Stimulated activated CD4-positive, alpha-beta T cell treated with anti-CD3 and anti-CD28 coated beads, Interleukin-2, amount 100 ng/mL, for 48 hours (primary cell): ENCODE measurements at regions not wholly inside any gene's neighbourhood (a gene's known extent, or its start where the extent isn't known, plus 50 kb on each side); places are given as distances from the start of the nearest gene placed in this dataset.

ENCODE experiments used
- DNase-seq, 2 donors: peaks; one replicate each; pipeline ENCODE4 v3.0.0-alpha.2; 2020

DNA sequence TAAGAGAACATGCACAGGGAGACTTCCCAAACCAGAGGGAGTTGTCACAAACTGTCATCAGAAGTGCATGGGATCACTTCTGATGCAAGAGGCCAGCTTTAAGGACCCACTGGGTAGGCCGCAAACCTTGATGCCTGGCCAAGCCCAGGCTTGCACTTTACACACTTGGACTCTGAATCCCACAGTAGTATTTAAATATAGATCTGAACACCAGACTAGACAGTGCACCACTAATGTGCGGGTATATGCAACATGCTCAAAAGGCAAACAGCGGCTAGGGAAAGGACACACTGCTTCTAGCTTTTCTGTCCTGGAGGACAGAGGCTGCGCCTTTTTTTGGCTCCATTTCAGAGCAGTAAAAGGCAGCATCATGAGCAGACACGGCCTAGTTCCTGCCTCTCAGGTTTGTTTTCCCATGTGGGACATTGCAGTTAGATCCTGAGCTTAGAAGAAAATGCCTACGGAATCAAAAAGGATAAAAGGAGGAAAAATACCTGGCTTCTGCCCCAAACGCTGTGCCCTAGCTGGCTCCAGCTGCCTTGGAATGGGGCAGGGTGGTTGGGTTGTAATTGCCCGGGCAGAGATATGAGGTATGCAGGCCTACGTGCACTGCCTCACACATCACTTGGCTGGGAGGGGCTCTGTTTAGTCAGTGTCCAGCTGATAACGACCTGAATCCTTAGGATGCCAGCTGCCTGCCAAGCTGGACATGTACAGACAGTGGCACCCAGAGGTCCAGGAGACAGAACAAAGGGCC is 84.5 kb upstream of the EGLN3 start:
- no peak for DNase-seq

DNA sequence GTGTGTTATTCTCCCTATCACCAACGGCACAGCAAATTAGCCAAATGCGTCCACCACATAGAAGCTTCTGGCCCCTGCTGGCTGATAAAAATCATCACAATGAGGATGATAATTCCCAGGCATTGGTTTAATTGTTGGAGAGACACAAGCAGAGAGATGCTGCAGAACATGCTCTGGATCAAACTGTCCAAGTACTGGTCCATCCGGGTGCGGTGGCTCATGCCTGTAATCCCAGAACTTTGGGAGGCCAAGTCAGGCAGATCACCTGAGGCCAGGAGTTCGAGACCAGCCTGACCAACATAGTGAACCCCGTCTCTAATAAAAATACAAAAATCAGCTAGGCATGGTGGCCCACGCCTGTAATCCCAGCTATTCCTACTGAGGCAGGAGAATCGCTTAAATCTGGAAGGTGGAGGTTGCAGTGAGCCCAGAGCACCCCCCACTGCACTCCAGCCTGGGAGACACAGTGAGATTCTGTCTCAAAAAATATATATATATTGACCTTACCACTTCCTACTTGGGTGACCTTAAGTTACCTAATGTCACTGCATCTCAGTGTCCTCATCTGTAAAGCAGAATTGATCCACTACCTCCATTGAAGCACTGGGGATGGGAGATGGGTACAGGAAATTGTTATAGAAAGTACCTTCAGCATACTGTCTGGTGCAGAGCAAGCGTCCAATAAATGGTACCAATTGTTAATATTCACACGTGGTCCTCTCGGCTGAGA is 83.7 kb upstream of the EGLN3 start:
- no peak for DNase-seq

DNA sequence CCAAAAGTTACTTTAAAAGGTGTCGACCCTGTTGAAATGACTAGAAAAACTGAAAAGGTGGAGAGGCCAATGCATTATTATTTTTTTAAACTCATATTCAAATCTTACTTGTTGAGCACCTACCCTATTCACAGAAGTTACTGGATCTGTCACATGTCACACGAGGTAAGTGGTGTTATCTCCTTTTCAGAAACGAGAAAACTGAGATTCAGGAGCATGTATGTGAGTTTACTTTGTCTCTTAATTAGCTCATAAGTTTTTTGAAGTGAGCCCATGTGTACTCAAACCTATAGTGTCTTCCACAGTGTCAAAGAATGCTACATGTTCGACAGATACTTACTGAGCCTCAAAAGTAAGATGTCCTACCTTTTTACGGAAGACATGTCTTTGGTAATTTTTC is 81.8 kb upstream of the EGLN3 start:
- DNase-seq: no peak

DNA sequence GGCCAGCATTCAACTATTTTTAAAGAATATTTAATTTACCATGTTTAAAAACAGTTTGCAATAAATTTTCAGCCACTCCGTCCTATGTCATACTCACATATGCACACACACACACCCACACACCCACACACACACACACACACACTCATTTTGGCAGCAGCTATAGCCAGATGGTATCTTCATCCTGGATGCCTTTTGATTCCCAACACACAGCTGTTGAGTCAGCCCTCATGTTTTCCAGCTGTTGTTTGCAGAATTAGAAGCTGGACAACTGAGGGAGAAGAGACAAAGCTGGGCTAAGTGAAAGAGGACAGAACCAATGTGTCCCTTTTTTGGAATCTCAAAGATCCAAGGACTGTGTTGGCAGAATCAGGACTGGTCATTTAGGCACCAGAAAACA is 80.0 kb upstream of the EGLN3 start:
- no peak for DNase-seq

DNA sequence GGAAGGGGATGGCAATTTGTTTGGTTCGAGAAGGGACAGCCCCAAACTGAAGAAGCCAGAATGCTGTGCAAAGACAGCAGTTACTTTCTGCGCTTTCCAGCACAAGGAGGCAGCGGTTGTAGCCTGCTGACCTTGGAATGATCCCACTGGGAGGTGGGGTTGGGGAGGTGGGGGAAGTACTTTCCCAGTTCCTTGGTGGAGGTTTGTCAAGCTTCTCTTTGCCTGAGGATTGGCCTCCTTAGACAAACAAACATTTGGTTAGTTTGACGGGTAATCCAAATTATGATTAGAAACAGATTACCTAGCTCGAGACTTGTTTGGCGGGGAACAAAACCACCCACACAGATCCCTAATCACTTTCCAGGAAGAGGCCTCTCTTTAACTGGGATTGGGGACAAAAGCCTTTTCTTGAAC is 79.1 kb upstream of the EGLN3 start:
- no peak for DNase-seq

DNA sequence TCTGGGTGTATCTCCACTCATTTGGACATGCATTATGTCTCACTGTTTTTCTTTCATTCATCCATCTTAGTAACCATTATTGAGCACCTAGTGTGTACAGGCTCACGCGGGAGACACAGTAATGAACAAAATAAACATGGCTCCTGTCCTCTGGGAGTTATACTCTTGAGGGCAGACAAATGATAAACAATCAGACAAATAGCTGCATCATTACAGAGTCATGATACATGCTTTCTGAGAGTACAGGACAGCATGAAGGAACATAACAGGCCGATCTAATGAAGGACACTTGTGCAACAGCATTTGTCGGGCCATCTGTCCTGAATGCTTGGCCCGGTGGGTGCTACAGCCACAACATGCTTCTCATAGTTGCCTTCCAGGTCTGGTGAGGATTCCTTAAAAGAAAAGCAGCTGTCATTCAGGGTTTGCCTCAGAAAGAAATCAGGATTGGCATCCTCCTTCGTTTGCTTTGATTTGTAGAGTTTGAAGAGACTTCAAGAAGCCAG is 77.2 kb upstream of the EGLN3 start:
- no peak for DNase-seq

DNA sequence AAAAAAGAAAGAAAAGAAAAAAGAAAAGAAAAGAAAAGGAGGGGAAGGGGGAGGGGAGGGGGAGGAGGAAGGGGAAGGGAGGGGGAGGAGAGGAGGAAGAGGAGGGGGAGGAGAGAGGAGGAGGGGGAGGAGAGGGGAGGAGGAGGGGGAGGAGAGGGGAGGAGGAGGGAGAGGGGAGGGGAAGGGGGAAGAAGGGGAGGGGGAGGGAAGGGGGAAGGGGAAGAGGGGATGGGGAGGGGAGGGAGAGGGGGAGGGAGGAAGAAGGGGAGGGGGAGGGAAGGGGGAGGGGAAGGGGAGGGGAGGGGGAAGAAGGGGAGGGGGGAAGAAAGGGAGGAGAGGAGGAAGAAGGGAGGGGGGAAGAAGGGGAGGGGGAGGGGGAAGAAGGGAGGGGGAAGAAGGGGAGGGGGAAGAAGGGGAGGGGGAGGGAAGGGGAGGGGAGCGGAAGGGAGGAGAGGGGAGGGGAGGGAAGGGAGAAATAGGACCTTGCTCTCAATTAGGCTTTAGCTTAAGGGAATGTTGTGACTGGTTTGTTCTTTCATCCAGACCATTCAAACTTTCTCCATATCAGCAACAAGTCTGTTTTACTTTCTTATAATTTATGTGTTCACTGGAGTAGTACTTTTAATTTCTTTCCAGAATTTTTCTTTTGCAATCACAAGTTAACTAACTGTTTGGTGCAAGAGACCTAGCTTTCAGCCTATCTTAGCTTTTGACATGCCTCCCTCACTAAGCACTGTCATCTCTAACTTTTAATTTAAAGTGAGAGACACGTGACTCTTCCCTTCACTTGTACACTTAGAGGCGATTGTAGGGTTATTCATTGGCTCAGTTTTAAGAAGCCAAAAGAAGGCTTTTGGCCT is 76.5 kb upstream of the EGLN3 start:
- DNase-seq: no peak

DNA sequence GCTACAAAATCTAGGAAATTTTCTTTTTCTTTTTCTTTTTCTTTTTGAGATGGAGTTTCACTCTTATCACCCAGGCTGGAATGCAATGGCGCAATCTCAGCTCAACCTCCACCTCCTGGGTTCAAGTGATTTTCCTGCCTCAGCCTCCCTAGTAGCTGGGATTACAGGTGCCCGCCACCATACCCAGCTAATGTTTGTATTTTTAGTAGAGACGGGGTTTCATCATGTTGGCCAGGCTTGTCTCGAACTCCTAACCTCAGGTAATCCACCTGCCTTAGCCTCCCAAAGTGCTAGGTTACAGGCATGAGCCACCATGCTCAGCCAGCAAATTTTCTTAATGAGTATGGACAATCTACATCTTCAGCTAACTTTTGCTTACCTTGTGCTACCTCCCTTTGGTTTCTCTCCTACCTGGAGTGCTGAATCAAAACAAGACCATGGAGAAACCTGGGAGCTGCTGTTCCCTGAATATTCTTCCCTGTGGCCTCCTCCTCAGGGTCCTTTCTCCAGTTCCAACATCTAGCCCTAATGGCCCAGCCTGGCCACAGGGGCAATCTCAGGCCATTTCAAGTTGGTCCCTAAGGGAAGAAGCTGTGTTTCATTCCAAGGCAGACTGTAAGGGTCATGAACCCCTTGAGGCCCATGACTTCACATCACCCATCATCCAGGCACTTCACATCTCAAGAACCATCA is 74.6 kb upstream of the EGLN3 start:
- DNase-seq: no peak

DNA sequence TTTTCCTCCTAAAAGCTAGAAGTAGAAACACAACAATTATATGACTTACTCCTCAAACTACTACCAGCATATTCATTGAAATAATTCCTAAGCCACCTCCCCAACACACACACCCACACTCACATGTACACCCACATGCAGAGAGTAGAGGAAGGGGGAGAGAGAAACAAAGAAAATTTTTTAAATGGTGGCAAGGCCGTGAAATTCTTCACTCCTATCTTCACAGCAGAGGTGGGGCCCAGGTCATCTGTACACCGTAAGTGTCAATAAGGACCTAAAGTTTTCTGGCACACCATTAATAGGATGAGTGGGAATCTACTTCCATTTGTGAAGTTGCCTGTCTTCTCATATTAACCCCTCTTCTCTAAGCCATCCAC is 73.9 kb upstream of the EGLN3 start:
- no peak for DNase-seq

DNA sequence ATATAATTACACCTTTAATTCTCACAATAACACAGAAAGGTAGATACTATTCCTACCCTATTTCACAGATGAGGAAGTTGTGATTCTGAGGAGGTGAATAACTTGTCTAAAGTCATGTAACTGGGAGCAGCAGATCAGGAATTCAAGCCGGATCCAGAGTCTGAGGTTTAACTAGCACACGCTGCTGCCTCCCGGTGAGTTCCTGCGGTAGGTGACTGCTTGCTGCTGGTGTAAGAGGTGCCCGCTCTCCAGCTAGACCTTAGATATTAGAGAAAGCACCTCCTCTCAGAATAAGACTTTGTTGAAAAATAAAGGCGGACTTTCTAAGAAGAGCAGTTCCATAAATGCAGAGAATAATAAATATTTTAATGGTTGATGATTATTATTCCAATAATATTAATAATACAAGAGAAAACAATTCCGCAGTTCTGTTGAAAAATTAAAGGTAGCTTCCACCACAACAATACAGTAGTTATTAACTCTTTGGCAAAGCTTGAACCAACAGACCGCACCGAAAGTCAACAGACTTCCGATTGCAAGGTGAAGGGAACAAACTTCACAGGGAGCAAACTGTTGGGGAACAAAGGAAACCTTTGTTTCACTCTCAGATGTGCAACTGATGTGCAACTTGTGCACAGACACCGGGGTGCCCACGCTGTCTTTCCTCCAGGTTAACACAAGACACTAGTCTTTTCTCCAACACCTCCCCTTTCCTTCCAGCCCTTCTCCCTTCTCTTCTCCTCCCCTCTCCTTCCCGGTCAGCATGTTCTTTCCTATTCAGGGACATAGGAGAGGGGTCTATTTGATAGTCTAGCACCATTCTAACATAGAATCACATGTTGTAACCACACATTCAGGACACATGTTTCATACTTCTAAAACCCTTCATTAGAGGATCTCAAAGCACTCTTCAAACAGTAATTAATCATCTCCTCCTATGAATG is 73.2 kb upstream of the EGLN3 start:
- DNase-seq: no peak

DNA sequence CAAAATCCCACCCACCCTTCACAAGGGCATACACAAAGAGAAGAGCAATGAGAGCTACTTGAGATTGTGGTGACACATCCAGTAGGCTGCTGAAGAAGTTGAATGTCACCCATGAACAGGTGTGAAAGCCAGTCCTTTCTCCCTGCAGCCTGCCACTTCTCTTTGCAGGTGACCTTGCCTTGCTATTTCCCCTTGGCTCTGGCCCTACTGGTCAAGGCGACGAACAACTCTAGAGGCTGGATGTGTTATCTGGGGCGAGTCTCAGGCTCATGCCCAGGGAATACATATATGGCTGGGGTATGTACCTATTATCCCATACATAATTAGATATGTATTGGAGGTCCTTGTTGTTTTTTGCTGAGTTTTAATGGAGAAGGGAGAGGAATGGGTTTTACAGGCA is 70.2 kb upstream of the EGLN3 start:
- DNase-seq: no peak

DNA sequence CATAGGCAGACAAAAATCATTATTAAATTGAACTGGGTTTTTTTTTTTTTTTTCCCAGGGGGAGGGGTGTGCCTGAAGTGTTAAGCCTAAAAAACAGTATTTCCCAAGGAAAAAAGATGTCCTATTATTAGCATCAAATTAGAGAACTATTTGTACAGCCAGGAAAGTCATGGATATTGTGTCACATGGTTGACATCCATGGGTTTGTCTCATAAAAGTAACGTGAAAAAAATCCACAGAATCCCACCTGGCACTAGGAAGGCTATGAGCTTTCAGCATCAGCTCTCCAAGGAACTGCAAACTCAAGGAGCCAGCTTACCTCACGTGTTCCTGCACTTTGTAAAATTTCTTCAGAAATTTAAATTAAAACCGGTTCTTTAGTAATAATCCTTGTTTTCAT is 69.1 kb upstream of the EGLN3 start:
- no peak for DNase-seq

DNA sequence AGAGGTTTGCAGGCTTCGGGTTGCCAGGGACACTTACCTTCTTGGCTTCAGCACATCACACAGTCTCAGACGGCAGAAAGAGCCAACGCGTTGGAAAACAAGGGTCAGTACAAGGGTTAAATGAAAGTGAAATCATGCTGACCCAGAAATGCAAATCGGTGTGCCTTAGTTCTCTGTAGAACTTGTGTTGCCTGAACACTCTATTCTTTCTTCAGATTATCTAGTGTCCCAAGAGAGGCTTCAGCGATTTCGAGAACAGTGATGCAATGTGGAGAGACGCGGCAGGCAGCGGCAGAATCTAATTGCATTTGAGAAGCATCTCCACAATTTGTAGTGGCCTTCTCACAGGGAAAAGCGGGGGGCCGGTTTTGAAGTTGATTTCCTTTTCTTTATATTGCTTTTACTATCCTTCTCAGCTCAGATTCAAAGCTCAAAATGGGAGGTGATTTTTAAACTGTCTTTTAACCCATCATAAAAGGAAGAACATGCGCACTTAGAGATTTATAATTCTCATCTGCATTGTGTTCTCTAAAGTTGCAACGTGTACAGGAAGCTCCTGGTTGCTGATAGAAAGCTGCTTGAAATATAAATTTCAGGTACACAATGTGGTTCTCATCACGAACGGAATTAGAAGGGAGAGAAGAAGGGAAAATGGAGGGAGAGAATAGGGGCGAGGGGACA is 67.8 kb upstream of the EGLN3 start:
- DNase-seq: no peak

DNA sequence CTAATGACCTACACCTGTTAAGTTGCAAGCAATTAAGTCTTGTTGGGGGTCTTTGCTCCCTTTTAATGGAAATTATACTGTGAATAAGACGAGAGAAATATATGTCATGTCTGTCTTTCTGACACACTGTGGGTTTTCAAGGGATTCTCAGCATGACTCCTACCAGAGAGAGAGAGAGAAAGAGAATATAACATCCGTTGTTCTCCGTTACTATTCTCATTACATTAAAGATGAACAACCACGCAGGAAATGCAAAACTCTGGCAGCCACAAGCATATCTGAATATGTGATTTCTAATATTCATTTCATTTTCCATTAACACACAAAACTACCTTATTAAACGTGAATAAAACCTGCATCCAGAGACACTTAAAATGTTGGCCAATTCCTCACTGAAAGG is 67.3 kb upstream of the EGLN3 start:
- DNase-seq: peak in 1 of 2 donors; percentile 11

DNA sequence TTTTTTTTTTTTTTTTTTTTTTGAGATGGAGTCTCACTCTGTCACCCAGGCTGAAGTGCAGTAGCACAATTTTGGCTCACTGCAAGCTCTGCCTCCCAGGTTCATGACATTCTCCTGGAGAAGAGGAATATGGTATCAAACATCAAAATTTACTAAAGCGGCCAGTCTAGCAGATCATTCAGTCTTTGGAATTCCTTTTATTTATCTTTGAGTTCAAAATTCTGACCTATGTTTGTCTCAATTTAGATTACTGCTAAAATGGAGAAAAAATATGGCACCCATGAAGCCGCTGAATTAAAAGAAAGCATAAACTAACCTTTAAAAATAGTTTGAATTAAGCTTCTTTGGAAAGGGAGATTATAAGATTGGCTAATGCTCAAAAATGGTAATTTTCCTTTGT is 64.5 kb upstream of the EGLN3 start:
- no peak for DNase-seq

DNA sequence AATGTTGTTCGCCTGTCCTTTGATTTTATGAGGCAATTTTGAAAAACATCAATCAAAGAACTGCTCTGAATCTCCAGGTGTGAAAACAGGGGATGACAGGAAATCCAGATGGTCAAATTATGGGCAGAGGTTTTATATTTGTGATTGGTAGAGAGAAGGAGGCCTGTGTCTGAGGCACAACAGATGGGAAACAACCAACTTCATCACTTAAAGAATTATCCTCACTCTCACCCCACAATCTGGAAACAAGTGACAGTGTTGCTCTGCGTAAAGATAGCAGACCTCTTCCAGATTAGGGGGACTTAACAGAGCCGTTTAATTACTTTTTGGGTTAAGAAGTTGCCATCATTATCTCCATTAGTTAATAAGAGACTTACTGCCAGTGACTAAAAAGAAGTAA is 64.1 kb upstream of the EGLN3 start:
- no peak for DNase-seq

DNA sequence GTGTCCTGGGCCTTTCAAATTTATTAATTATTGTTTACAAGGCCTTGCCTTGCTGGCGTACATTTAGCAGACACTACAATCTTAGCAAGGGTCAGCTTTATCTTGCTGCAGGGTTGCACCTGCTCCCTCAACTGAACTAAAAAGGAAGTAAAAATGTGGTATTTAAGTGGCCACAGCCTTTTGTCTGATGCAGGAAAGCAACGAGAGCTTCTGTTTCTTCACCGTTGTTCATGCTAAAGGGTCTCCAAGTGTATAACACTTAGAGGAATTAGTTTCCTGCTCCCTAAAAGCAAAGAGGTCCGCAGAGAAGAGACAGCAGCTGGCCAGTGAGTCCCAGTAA is 62.8 kb upstream of the EGLN3 start:
- DNase-seq: no peak

DNA sequence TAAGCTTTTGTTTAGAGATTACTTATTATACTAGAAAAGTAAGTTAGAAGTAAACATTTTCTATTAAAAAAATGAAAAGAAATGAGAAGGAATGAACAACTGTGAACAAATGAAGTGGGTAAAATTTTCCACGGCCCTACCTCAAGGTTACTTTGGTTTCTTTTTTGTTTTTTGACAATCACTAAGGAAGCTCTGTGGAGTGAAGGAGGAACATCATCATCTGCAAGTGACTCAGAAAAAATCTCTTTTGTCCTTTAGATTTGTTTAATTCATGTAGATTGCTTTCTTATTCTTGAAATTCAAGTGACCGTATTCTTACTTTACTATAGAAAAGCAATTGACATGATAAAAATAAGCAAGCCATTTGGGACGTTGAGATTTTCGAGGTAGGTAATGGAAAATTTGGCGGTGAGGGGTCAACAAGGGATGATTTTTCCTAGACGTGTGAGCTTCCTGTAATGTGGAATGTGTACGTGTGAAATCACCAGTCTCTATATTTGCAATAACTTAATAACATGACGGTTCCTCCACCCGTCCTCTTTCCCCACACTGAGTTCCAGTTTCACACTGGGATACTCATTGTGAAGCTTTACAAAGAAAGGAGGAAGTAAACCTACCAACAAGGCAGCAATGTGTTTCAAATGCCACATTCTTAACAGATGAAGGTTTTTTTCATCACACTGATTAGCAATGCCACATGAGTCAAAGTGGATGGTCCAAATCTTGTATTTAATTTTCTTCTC is 62.3 kb upstream of the EGLN3 start:
- no peak for DNase-seq

DNA sequence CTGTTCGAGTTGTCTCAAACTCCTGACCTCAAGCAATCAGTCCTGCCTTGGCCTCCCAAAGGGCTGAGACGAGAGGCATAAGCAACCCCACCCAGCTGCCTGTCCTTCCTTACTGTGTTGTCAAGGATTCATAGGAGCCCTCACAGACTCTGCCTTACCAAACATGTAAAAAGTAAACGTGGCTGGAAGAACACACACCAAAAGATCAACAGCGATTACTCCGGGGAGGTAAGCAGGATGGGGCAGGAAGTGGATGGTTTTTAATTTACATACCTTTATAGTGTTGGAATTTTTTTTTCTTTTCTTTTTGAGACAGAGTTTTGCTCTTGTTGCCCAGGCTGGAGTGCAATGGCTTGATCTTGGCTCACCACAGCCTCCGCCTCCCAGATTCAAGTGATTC is 61.5 kb upstream of the EGLN3 start:
- no peak for DNase-seq

DNA sequence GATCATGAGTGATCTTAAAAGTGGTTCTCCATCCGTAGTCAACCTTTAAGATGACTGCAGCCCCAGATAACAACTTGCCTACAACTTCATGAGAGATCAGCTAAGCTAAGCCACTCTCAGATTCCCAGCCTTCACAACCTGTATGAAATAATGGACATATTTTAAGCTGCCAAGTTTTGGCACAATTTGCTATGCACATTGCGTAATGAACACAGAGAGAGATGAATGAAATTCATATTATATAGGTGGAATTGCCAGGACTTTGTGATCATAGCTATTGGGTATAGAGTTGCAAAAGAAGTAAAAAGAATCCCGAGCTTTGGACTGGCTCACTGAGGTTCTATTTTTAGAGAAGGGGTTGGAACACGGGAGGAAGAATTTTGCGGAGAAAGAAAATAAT is 59.1 kb upstream of the EGLN3 start:
- DNase-seq: no peak

DNA sequence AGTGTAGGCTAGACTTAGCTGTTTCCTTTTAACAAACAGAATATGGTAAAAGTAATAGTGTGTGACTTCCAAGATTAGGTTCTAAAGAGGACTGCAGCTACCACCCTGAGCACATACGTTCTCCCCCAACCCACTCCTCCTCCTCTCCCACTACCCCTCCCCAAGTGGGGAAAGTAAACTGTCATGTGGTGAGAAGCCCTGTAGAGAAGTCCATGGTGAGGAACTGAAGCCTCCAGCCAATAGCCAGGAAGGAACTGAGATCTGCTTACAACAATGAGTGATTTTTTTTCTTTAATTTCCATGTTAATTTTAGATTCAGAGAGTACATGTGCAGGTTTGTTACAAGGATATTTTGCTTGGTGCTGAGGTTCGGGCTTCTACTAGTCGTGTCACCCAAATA is 57.0 kb upstream of the EGLN3 start:
- no peak for DNase-seq
